ENCODE measurements at regions not wholly inside any gene's neighbourhood (a gene's known extent, or its start where the extent isn't known, plus 50 kb on each side); places are given as distances from the start of the nearest gene placed in this dataset.

- TF ChIP-seq POLR2A (IDR thresholded peaks at IDR 0.05) (no peak), CTCF (IDR thresholded peaks at IDR 0.05) (no peak)
Observed at GRCh38 chrX:1813809-1814208, 198.9 kb downstream of the ASMT start.
